ENCODE measurements at regions not wholly inside any gene's neighbourhood (a gene's known extent, or its start where the extent isn't known, plus 50 kb on each side); places are given as distances from the start of the nearest gene placed in this dataset.

- no peak for DNase-seq
Measured at GRCh38 chr12:25752710-25753309, 199.7 kb upstream of the LMNTD1 start.

GRCh38 chr12:25755136-25755970 lies 202.3 kb upstream of the LMNTD1 start:
- no peak for DNase-seq

GRCh38 chr12:25755971-25756260 lies 202.6 kb upstream of the RASSF8 start:
- DNase-seq, result no peak

GRCh38 chr12:25757037-25757665 lies 201.3 kb upstream of the RASSF8 start:
- DNase-seq, result no peak

- DNase-seq, result no peak
Measured at GRCh38 chr12:25759752-25760151, 198.7 kb upstream of the RASSF8 start.

- DNase-seq, result no peak
Measured at GRCh38 chr12:25761356-25761755, 197.1 kb upstream of the RASSF8 start.

GRCh38 chr12:25764409-25764808 lies 194.1 kb upstream of the RASSF8 start:
- DNase-seq, result no peak

- DNase-seq, result no peak
Measured at GRCh38 chr12:25764892-25765291, 193.6 kb upstream of the RASSF8 start.

- DNase-seq, result no peak
Measured at GRCh38 chr12:25767606-25768005, 190.9 kb upstream of the RASSF8 start.

GRCh38 chr12:25768151-25768550 lies 190.3 kb upstream of the RASSF8 start:
- no peak for DNase-seq

- DNase-seq, result no peak
Measured at GRCh38 chr12:25769082-25769945, 189.2 kb upstream of the RASSF8 start.

GRCh38 chr12:25771041-25771440 lies 187.4 kb upstream of the RASSF8 start:
- no peak for DNase-seq

GRCh38 chr12:25771476-25771875 lies 187.0 kb upstream of the RASSF8 start:
- no peak for DNase-seq

GRCh38 chr12:25775968-25776367 lies 182.5 kb upstream of the RASSF8 start:
- DNase-seq, result no peak

- no peak for DNase-seq
Measured at GRCh38 chr12:25780771-25781170, 177.7 kb upstream of the RASSF8 start.

GRCh38 chr12:25781232-25781631 lies 177.2 kb upstream of the RASSF8 start:
- DNase-seq, result no peak

GRCh38 chr12:25783566-25783965 lies 174.9 kb upstream of the RASSF8 start:
- DNase-seq, result no peak

GRCh38 chr12:25784669-25785068 lies 173.8 kb upstream of the RASSF8 start:
- peak in 6 of 56 donors; percentile 1 to 31 (median 3) for DNase-seq

- DNase-seq, result no peak
Measured at GRCh38 chr12:25785134-25785533, 173.3 kb upstream of the RASSF8 start.

- DNase-seq, result no peak
Measured at GRCh38 chr12:25787701-25788100, 170.8 kb upstream of the RASSF8 start.

GRCh38 chr12:25788707-25789442 lies 169.6 kb upstream of the RASSF8 start:
- no peak for DNase-seq

Measured in nucleus accumbens (tissue), 56 donors.